Naive B cell (primary cell): ENCODE measurements at regions not wholly inside any gene's neighbourhood (a gene's known extent, or its start where the extent isn't known, plus 50 kb on each side); places are given as distances from the start of the nearest gene placed in this dataset.

Experiments
- ATAC-seq, 2 donors: fragments of 150-1000 bp; cut with Tn5 transposase; 2 replicates each; pipeline ENCODE4 v1.10.0; 2021; ENCODE audit warnings: low read depth in 2 of 2, mild to moderate bottlenecking in 2 of 2, moderate library complexity in 2 of 2
- DNase-seq: peaks from one replicate; pipeline ENCODE4 v3.0.0; 2022
- H3K27ac Mint-ChIP-seq, 6 donors: one replicate each; pipeline ENCODE4 v1.8.0; 2020 to 2022; ENCODE audit warnings: mild to moderate bottlenecking in 6 of 6, mixed read lengths in 6 of 6, moderate library complexity in 5 of 6, inconsistent platforms in 2 of 6
- H3K27me3 Mint-ChIP-seq, 3 donors: one replicate each; pipeline ENCODE4 v1.8.0; 2021 to 2022; ENCODE audit warnings: mixed read lengths in 3 of 3, mild to moderate bottlenecking in 1 of 3
- H3K36me3 Mint-ChIP-seq, 2 donors: one replicate each; pipeline ENCODE4 v1.8.0; 2020 to 2022; ENCODE audit warnings: mixed read lengths in 2 of 2, inconsistent platforms in 1 of 2, mild to moderate bottlenecking in 1 of 2
- H3K4me1 Mint-ChIP-seq, 3 donors: one replicate each; pipeline ENCODE4 v1.8.0; 2020 to 2022; ENCODE audit warnings: mixed read lengths in 3 of 3, inconsistent platforms in 1 of 3, mild to moderate bottlenecking in 1 of 3, moderate library complexity in 1 of 3
- H3K4me3 Mint-ChIP-seq, 8 donors: one replicate each; pipeline ENCODE4 v1.8.0; 2020 to 2022; ENCODE audit warnings: mild to moderate bottlenecking in 8 of 8, mixed read lengths in 8 of 8, moderate library complexity in 8 of 8, inconsistent platforms in 2 of 8
- H3K9me3 Mint-ChIP-seq, 7 donors: one replicate each; pipeline ENCODE4 v1.8.0; 2020 to 2022; ENCODE audit warnings: mixed read lengths in 7 of 7, mild to moderate bottlenecking in 5 of 7, inconsistent platforms in 2 of 7, moderate library complexity in 1 of 7

DNA sequence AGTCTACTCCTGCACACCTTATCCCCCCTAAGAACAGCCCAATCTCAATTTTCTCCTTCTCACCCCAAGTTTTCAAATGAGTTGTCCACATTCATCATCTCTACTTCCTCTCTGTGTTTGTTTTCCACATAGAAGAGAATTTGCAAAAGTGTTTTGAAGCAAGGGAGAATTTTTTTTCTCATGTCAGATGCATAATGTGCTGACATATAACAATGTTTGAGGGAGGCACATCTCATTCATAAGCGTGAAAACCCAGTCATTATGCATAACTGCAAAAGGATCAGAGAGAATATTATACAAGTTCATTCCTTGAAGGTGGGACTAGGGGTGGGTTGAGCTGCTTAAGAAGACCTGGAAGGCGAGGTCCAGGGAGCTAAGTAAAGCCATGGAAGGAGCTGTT, 80.8 kb upstream of the SLC1A4 start:
- Mint-ChIP-seq H3K9me3 (peaks cover 0 to 2% (median 0%) of the 10 kb centered on the region in 7 donors), H3K36me3 (peaks cover 7 to 9% of the 10 kb centered on the region in 2 donors), H3K4me1 (peaks cover 22 to 36% (median 28%) of the 10 kb centered on the region in 3 donors), H3K27me3 (no peaks in the 10 kb centered on the region), H3K4me3 (peak overlapping the region in 1 of 8 donors; percentile 39), H3K27ac (no peak overlapping the region)
- DNase-seq (no peak), ATAC-seq (no peak)

DNA sequence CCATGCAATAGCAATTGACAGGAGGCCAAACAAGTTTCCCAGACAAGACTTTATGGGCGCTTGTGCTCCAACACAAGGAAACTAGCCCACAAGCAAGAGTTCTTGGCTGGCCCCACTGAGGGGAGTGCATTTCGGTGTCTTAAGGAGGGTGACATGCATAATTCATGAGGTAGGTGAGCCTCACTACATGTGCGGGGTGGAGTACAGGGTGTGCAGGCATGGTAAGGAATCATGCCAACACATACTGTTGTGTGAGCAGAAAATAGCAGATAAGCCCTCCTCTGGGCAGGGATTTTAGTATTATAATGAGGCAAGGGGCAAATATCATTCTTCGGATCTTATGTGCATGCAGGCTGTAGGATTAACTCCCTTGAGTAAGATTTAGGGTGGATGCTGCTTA, 78.7 kb upstream of the SLC1A4 start:
- H3K4me3 Mint-ChIP-seq = no peak overlapping the region
- peaks cover 30 to 39% (median 32%) of the 10 kb centered on the region in 3 donors for H3K4me1 Mint-ChIP-seq
- H3K36me3 Mint-ChIP-seq = peaks cover 7 to 8% of the 10 kb centered on the region in 2 donors
- H3K27me3 Mint-ChIP-seq = no peaks in the 10 kb centered on the region
- peaks cover 0 to 2% (median 0%) of the 10 kb centered on the region in 7 donors for H3K9me3 Mint-ChIP-seq
- ATAC-seq (no peak), DNase-seq (no peak)
- no peak overlapping the region for H3K27ac Mint-ChIP-seq

DNA sequence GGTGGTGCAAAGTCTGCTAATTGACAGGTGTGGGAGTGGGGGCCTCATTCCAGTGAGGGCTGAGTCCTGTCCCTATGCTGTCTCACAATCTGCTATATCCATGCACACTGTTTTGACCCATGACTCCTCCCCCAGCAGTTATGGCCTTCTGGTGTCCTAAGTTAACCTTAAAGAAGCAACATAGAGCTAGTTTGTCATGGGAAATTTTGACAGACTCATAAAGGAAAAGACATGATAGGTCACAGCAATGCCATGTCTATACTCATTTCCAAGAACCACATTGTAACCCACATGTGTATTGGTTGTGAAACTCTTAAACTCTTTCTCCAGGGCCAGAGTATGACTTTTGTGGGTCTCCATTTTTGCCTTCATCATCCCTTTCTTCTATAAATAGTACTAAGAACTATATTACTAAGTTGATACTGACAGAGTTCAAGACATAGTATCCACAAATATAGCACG, 78.2 kb upstream of the SLC1A4 start:
- Mint-ChIP-seq H3K9me3 (peaks cover 0 to 2% (median 0%) of the 10 kb centered on the region in 7 donors), H3K27ac (no peak overlapping the region), H3K36me3 (peaks cover 4% of the 10 kb centered on the region in 2 donors), H3K4me1 (peaks cover 30 to 38% (median 33%) of the 10 kb centered on the region in 3 donors), H3K4me3 (no peak overlapping the region), H3K27me3 (no peaks in the 10 kb centered on the region)
- ATAC-seq (no peak), DNase-seq (no peak)

DNA sequence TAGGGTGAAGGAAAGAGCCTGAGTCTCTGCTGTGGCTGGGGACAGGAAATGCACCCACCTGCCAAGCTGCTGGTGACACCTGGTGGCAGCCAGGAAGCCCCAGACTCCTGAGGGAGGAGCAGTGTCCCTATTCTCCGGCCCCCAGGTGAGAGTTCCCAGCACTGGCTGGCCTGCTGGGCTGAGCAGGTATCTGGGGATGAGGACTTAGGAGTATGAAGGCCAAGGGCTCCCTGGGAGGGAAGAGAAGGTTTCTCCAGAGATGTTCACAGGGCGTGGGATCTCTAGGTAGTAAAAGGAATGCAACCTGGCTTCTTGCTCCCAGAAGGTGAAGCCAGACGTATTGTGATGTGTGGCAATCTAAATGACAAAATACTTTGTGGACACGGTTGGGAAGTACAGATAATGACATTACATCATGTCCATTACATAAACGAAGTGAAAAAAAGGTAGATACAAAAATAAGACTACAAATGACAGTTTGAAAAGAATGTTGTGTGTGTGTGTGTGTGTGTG, 75.8 kb upstream of the SLC1A4 start:
- Mint-ChIP-seq H3K9me3 (no peaks in the 10 kb centered on the region), H3K4me1 (peaks cover 40 to 54% (median 46%) of the 10 kb centered on the region in 3 donors), H3K4me3 (no peak overlapping the region), H3K27me3 (no peaks in the 10 kb centered on the region), H3K36me3 (no peaks in the 10 kb centered on the region), H3K27ac (peak overlapping the region in 4 of 6 donors; percentile 31 to 92 (median 40))
- DNase-seq = no peak
- no peak for ATAC-seq

GRCh38 chr2:64914247-64914646, 75.0 kb upstream of the SLC1A4 start:
- no peaks in the 10 kb centered on the region for H3K36me3 Mint-ChIP-seq
- no peaks in the 10 kb centered on the region for H3K9me3 Mint-ChIP-seq
- H3K4me1 Mint-ChIP-seq = peaks cover 49 to 62% (median 49%) of the 10 kb centered on the region in 3 donors
- no peak overlapping the region for H3K4me3 Mint-ChIP-seq
- no peaks in the 10 kb centered on the region for H3K27me3 Mint-ChIP-seq
- DNase-seq = no peak
- H3K27ac Mint-ChIP-seq = peak overlapping the region in 2 of 6 donors; percentile 62 to 92
- no peak for ATAC-seq

DNA sequence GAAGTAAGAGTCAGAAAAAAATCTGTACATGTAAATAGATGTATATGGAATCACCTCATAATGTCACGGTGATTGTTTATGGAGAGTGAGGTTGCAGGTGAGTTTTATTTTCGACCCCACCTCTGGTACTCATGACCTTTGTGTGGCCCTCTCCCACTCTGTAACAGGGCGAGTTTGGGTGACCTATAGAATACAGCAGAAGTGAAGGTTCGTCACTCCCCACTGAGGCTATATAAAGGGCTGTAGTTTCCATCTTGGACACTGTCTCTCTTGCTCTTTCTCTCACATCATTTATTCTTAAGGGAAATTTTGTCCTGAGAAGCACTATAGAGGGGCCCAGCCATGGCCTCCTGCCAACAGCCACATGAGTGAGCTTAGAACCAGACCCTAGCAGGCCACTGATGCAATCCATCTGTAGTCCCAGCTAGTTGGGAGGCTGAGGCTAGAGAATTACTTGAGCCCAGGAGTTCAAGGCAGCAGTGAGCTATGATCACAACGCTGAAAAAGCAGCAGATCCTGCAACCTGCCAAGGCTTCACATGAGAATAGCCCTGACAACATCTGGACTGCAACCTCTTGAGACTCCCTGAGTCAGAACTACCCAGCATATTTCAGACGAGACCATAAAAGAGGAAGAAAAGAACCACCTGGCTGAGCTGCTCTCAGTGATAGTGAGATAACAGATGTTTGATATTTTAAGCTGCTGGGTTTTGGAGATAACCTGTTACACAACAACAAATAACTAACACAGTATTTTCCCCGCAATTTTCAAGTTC, 74.3 kb upstream of the SLC1A4 start:
- DNase-seq = peak; percentile 57
- no peaks in the 10 kb centered on the region for H3K9me3 Mint-ChIP-seq
- H3K4me3 Mint-ChIP-seq = peak overlapping the region in 3 of 8 donors; percentile 1 to 14 (median 3)
- ATAC-seq = peak; percentile 85 to 88
- H3K36me3 Mint-ChIP-seq = no peaks in the 10 kb centered on the region
- H3K27ac Mint-ChIP-seq = peak overlapping the region in 5 of 6 donors; percentile 39 to 82 (median 69)
- peaks cover 53 to 68% (median 55%) of the 10 kb centered on the region in 3 donors for H3K4me1 Mint-ChIP-seq
- H3K27me3 Mint-ChIP-seq = no peaks in the 10 kb centered on the region

- peaks cover 53 to 68% (median 55%) of the 10 kb centered on the region in 3 donors for H3K4me1 Mint-ChIP-seq
- H3K4me3 Mint-ChIP-seq = peak overlapping the region in 2 of 8 donors; percentile 1 to 3
- H3K27me3 Mint-ChIP-seq = no peaks in the 10 kb centered on the region
Measured at GRCh38 chr2:64915510-64915900, 73.7 kb upstream of the SLC1A4 start.

DNA sequence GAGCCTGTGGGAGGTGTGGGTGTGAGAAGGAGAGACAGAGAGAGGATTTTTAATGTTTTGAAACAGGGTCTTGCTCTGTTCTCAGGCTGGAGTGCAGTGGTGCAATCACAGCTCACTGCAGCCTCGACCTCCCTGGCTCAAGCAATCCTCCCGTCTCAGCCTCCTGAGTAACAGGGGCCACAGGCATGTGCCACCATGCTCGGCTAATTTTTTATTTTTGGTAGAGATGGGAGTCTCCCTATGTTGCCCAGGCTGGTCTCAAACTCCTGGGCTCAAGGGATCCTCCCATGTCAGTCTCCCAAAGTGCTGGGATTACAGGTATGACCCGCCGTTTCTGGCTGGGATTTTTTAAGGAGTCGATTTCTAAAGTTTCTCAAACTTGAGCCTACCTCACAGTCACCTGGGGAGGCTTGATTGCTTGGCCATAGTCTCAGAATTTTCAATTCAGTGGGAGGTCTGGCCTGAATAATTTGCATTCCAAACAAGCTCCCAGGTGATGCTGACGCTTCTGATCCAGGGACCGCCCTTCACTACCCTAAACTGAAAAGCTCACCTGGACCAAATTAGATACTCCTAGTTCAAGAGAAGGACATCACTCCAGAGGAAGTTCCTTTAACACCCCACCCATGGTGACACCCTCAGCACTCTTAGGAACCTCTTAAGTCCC, 70.8 kb upstream of the SLC1A4 start:
- Mint-ChIP-seq H3K27me3 (no peaks in the 10 kb centered on the region), H3K27ac (peak overlapping the region; percentile 83 to 96 (median 87)), H3K4me3 (peak overlapping the region; percentile 76 to 95 (median 90)), H3K9me3 (no peaks in the 10 kb centered on the region), H3K36me3 (no peaks in the 10 kb centered on the region), H3K4me1 (peaks cover 60 to 79% (median 69%) of the 10 kb centered on the region in 3 donors)
- DNase-seq (no peak), ATAC-seq (no peak)

More at GRCh38 chr2:64915510-64915900, 73.7 kb upstream of the SLC1A4 start:
- H3K36me3 Mint-ChIP-seq = no peaks in the 10 kb centered on the region
- DNase-seq = no peak
- ATAC-seq = peak in 1 of 2 donors; percentile 16
- H3K27ac Mint-ChIP-seq = peak overlapping the region in 3 of 6 donors; percentile 44 to 82 (median 69)
- no peaks in the 10 kb centered on the region for H3K9me3 Mint-ChIP-seq

DNA sequence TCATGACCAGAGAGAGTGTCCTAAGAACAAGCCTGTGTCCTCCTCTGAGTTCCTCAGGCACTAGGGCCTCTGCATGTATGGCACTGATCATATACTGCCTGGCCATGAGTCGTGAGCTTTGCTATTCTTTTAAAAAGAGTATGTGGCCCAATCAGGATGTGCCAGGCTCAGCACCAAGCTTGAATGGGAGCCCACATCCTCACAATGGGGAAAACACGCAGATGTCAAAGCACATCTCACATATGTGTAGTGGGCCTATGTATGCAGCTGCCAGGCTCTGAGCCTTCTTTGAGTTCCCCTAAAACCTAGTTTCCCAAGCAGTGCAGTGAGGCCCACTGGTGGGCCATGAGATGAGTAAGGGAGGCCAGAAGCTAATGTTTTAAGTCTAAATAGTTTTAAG, 69.9 kb upstream of the SLC1A4 start:
- Mint-ChIP-seq H3K4me1 (peaks cover 60 to 79% (median 74%) of the 10 kb centered on the region in 3 donors), H3K27ac (peak overlapping the region in 5 of 6 donors; percentile 33 to 89 (median 88)), H3K27me3 (no peaks in the 10 kb centered on the region), H3K4me3 (peak overlapping the region in 6 of 8 donors; percentile 41 to 92 (median 68)), H3K9me3 (no peaks in the 10 kb centered on the region), H3K36me3 (no peaks in the 10 kb centered on the region)
- ATAC-seq (no peak), DNase-seq (no peak)

DNA sequence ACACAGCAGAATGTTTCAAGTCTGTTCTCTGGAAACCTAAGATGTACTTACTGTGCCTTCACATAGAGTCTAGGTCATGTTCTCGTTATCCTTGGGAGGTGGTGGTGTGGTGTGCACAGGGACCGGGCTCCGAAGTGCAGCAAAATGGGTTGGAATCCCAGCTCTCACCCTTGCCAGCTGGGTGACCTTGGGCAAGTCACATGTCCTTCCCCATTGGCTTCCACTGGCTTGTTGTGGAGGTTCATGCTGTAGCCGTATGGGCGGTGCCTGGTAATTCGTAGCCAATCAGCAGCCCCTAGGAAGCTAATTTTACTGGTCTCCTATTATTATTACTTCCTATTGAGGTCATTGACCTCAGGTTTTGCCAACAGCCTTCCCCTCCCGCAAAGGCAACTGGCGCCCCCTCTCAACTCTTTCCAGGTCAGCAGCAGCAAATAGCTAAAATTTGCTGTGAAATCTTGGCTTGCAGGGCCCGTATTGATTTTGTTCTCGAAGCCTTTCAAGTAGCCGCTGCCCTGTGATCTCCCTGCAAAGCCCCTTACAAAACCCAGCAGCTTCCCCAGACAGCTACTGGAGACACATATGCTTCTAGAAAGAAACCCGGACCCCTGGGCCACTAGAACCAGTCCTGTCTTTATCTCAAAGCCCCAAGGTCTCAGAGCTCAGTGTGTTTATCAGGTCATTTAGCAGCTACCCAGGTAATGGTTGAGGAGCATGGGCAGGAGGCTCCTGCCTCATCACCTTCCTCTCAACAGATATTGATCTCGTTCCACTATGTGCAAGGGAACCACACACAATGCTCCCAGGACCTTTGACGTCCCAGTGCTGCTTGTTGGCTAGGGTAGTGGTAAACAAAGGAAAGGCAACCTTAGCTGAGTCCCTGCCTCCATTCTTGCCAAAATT, 66.5 kb upstream of the SLC1A4 start:
- no peak for DNase-seq
- Mint-ChIP-seq H3K27ac (peak overlapping the region; percentile 12 to 88 (median 64)), H3K27me3 (no peaks in the 10 kb centered on the region), H3K4me3 (peak overlapping the region in 1 of 8 donors; percentile 13), H3K36me3 (peaks cover 13 to 22% of the 10 kb centered on the region in 2 donors), H3K4me1 (peaks cover 52 to 79% (median 75%) of the 10 kb centered on the region in 3 donors), H3K9me3 (peaks cover 0 to 15% (median 9%) of the 10 kb centered on the region in 7 donors)
- ATAC-seq = no peak

DNA sequence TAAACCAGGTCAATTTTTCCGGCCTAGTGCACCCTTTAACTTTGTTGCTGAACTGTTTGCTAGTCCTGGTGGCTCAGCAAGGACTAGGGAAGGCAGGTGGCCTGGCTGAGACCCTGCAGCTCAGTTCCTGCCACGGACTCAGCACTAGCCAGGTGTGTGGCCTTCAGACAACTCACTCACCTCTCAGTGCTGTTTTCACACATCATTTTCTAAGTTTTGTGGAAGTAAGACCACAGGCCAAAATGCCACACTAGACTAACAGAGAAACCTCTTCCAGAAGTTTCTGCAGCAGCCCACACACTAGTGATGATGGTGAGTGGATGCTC, 65.9 kb upstream of the SLC1A4 start:
- peaks cover 48 to 79% (median 71%) of the 10 kb centered on the region in 3 donors for H3K4me1 Mint-ChIP-seq

GRCh38 chr2:64924170-64924934, 64.8 kb upstream of the SLC1A4 start:
- Mint-ChIP-seq H3K4me3 (peak overlapping the region in 5 of 8 donors; percentile 12 to 77 (median 20)), H3K36me3 (peaks cover 14 to 22% of the 10 kb centered on the region in 2 donors), H3K27me3 (no peaks in the 10 kb centered on the region), H3K4me1 (peaks cover 47 to 79% (median 68%) of the 10 kb centered on the region in 3 donors), H3K27ac (peak overlapping the region; percentile 53 to 98 (median 90)), H3K9me3 (peaks cover 0 to 15% (median 9%) of the 10 kb centered on the region in 7 donors)
- DNase-seq = no peak
- peak; percentile 62 to 76 for ATAC-seq

More for the DNA sequence above, 65.9 kb upstream of the SLC1A4 start:
- peaks cover 0 to 15% (median 9%) of the 10 kb centered on the region in 7 donors for H3K9me3 Mint-ChIP-seq
- DNase-seq = no peak
- ATAC-seq = no peak
- peak overlapping the region in 5 of 6 donors; percentile 37 to 98 (median 86) for H3K27ac Mint-ChIP-seq
- peak overlapping the region in 1 of 8 donors; percentile 63 for H3K4me3 Mint-ChIP-seq
- no peaks in the 10 kb centered on the region for H3K27me3 Mint-ChIP-seq
- peaks cover 14 to 22% of the 10 kb centered on the region in 2 donors for H3K36me3 Mint-ChIP-seq
